AG04449 (cell line): ENCODE measurements at regions not wholly inside any gene's neighbourhood (a gene's known extent, or its start where the extent isn't known, plus 50 kb on each side); places are given as distances from the start of the nearest gene placed in this dataset.

ENCODE experiments used
- CTCF ChIA-PET: fragments of 350-600 bp; formaldehyde crosslinking; extraction: SDS; loops from one replicate; lab custom pipeline; 2021; ENCODE audit warnings: antibody characterized with exemption; lab: Yijun Ruan, JAX
- POLR2A ChIA-PET: fragments of 400-600, 350-600 bp; formaldehyde crosslinking; extraction: SDS; loops from one replicate; lab custom pipeline; 2020; ENCODE audit warnings: antibody characterized with exemption, inconsistent platforms; lab: Yijun Ruan, JAX
- DNase-seq: peaks from one replicate; pipeline ENCODE4 v3.0.0-alpha.2; 2010; ENCODE audit warnings: low read depth, low spot score
- H3K4me3 ChIP-seq: 2 replicates; pipeline ENCODE4 v1.5.1; 2011; ENCODE audit warnings: low read depth, mild to moderate bottlenecking, control low read depth, low read length
- TF ChIP-seq, protein P1 (sequence below): IDR thresholded peaks from one replicate; pipeline ENCODE4 v1.5.1; 2011; ENCODE audit warnings: mild to moderate bottlenecking, moderate library complexity, low read length, control low read depth, inconsistent platforms; ENCODE audit not compliant: insufficient read depth; ENCODE audit errors: missing control alignments

DNA sequence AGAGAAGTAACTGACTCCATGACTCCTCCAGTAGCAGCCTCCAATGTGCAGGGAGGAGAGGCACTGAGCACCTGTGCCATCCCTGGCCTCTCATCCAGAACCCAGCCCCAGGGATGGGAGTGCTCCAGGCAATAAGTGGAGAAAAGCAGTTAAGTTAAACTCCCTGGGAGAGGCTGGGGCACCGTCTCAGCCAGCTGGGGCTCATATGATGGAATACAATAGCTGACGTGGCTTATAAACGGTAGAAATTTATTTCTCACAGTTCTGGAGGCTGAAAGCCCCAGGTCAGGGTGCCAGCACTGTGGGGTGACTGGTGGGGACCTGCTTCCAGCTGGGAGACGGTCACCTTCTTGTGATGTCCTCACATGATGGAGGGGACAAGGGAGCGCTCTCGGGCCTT is 94.7 kb downstream of the RAMP3 start:
- ChIA-PET POLR2A (no interaction called here), CTCF (interaction anchor here (1.0 kb wide), 1 partner anchor 8 kb away, joined by 3 read pairs; no protein-coding TSS in a partner anchor)
- no peak overlapping the region for H3K4me3 ChIP-seq
- no peak for DNase-seq
- TF ChIP-seq, protein P1, sequence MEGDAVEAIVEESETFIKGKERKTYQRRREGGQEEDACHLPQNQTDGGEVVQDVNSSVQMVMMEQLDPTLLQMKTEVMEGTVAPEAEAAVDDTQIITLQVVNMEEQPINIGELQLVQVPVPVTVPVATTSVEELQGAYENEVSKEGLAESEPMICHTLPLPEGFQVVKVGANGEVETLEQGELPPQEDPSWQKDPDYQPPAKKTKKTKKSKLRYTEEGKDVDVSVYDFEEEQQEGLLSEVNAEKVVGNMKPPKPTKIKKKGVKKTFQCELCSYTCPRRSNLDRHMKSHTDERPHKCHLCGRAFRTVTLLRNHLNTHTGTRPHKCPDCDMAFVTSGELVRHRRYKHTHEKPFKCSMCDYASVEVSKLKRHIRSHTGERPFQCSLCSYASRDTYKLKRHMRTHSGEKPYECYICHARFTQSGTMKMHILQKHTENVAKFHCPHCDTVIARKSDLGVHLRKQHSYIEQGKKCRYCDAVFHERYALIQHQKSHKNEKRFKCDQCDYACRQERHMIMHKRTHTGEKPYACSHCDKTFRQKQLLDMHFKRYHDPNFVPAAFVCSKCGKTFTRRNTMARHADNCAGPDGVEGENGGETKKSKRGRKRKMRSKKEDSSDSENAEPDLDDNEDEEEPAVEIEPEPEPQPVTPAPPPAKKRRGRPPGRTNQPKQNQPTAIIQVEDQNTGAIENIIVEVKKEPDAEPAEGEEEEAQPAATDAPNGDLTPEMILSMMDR, result no peak

DNA sequence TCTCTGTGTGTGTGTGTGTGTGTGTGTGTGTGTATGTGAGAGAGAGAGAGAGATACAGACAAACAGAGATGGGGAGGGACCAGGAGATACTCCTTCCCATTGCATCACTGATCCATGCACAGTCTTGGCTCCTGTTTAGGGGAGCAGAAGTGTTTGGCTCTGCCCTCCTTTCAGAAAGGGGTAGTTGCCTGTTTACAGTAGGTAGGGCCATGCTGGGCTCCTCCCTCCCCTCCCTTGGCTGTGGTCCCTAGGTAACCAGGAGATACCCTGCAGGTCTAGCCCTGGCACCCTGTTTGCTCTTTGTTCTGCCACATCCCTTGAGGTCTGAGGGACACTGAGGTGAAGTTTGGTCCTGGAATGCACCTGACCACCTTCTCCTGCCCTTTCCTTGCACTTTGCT is 95.3 kb downstream of the RAMP3 start:
- no peak for DNase-seq
- CTCF ChIA-PET, result interaction anchor here (1.0 kb wide), 1 partner anchor 8 kb away, joined by 3 read pairs; no protein-coding TSS in a partner anchor
- POLR2A ChIA-PET, result no interaction called here
- TF ChIP-seq, protein P1, result no peak
- no peak overlapping the region for H3K4me3 ChIP-seq

DNA sequence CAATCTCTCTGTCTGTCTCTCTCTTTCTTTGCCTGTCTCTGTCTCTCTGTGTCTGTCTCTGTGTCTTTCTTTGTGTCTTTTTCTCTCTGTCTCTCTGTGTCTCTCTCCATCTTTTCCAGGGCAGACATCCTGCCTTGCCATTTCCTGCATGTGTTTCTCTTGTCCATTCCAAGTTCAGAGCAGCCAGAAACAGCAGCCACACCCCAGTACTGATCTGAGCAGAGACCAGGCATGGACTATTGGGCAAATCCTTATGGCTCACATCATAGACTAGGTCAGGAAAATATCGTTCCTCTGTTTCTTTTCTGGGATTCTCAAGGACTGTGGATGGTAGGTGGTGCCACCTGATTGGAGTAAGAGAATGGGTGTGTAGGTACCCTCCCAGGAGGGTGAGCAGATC is 95.8 kb downstream of the RAMP3 start:
- ChIA-PET CTCF (interaction anchor here (8.3 kb wide), 1 partner anchor 98 kb away, joined by 141 read pairs; the partner anchor contains the start of gene RAMP3), POLR2A (no interaction called here)
- TF ChIP-seq, protein P1, result no peak
- no peak for DNase-seq
- no peak overlapping the region for H3K4me3 ChIP-seq

DNA sequence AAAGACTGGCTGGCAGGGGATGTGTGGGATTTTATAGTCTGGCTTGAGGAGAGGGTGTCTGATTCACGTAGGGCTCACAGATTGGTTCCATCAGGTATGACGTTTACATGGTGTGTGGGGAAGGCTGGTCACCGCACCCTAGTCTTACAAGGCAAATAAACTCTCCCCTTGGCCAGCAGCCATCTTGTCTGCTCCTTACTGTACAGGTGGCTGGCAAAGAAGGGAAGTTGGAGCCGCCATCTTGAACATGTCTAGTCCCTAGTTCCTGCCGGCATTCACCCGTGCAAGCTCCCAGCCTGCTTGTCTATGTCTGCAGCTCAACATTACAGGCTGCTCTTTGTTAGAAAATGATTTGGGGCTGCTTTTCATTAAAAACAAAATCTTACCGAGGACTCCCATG is 97.6 kb downstream of the RAMP3 start:
- H3K4me3 ChIP-seq, result no peak overlapping the region
- TF ChIP-seq, protein P1, result no peak
- ChIA-PET CTCF (interaction anchor here (1.7 to 8.3 kb wide), 3 partner anchors 10 to 100 kb away, joined by 5 to 141 read pairs (median 7); partner anchors contain the start of gene RAMP3), POLR2A (no interaction called here)
- no peak for DNase-seq

DNA sequence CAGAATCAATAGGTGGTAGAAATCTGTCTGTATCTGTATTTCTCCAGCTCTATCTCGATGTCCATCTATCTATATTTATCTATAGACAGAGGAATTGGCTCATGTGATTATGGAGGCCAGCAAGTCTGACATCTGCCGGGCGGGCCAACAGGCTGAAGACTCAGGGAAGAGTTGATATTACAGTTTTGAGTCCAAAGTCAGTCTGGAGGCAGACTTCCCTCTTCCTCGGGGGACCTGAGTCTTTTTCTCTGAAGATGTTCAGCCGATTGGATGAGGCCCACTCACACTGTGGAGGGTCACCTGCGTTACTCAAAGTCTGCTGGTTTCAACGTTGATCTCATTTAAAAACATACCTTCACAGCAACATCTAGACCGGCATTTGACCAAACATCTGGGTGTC is 98.7 kb downstream of the RAMP3 start:
- H3K4me3 ChIP-seq, result no peak overlapping the region
- ChIA-PET CTCF (interaction anchor here (1.7 to 8.3 kb wide), 3 partner anchors 9 to 101 kb away, joined by 5 to 141 read pairs (median 7); partner anchors contain the start of gene RAMP3), POLR2A (no interaction called here)

DNA sequence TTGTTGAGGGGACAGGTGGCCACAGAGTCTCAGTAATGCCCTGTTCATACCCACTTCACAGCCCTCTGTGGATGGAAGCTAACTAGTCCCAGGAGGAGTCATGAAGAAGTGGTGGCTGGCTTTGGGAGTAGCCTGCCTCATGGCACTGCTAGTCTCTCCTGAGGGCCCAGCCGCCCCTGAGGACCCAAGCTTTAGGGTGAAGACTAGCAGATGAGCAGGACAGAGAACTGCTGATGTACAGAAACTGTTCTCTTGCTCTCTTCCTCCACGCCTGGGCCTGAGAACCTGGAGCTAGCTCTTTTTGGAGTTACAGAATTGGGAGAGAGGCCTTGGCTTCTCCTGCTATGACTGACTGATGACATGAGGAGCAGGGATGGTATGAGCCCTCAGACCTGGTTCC is 99.2 kb downstream of the RAMP3 start:
- H3K4me3 ChIP-seq, result no peak overlapping the region
- ChIA-PET CTCF (interaction anchor here (1.7 to 8.3 kb wide), 2 partner anchors 17 to 102 kb away, joined by 7 to 141 read pairs; partner anchors contain the start of gene RAMP3), POLR2A (no interaction called here)
- TF ChIP-seq, protein P1, result no peak
- no peak for DNase-seq

More for the DNA sequence above, 98.7 kb downstream of the RAMP3 start:
- no peak for DNase-seq
- TF ChIP-seq, protein P1, result no peak
